K562 (cell line): ENCODE measurements at regions not wholly inside any gene's neighbourhood (a gene's known extent, or its start where the extent isn't known, plus 50 kb on each side); places are given as distances from the start of the nearest gene placed in this dataset. TPM values are rescaled to one million over a fixed set of nuclear protein-coding genes. Genes with fewer than 3 reads are reported as not detected.

Source experiments
- small RNA-seq: library from RNA; depleted of rRNA; stranded (forward); fragments of <200 nt; gene quantifications from one replicate; pipeline ENCODE3, GENCODE V24; 2014

Small RNAs in the stretch of these regions (small RNA-seq; reads per million reads assigned to genes)
- not detected for gene RNA5SP76
